CMK (cell line): ENCODE measurements at regions not wholly inside any gene's neighbourhood (a gene's known extent, or its start where the extent isn't known, plus 50 kb on each side); places are given as distances from the start of the nearest gene placed in this dataset.
"Not testable (repeated sequence)": the region's sequence is repeated elsewhere in the genome, so short reads cannot be mapped to it uniquely, and the experiment has no call there.

Experiments
- DNase-seq: peaks from one replicate; pipeline ENCODE4 v3.0.0-alpha.2; 2010; ENCODE audit warnings: low read depth

- DNase-seq, result not testable (repeated sequence)
These were observed 114.3 kb upstream of the PALM2AKAP2 start for GRCh38 chr9:109665736-109666135.

DNA sequence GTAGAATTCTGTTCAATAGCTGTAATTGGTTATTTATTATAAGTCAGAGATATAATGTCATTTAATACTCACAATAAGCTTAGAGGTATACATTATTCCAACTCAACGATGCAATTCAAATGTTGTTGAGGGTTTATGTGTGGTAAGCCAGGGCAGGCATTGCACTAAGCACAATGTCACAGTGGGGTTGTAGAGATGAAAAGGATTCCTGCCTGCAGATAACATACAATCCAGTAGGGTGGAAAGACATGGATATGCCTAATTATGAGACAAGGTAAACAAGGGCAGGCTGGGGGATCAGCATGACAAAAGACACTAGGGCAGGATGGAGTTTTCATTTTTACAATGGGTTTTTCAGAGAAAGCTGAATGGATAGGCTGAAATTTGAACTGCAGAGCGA, 98.7 kb upstream of the PALM2AKAP2 start:
- no peak for DNase-seq

DNA sequence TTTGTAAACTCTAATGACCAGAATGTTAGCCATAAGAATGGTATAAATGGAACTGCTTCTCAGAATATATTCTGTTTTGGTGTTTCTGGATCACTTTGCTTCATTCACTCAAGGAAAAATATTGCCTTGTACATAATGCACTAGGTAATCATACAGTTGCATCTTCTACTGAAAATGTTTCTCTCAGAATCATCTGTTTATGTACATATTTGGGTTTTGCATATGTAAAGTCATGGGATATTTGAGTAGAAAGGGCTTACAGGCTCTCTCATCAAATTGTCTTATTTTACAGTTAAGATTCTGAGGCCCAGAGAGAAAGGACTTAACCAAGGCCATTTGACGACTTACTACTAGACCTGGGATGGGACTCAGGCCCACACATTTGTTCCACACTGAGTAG, 97.8 kb upstream of the PALM2AKAP2 start:
- no peak for DNase-seq

GRCh38 chr9:109683521-109683920, 96.5 kb upstream of the PALM2AKAP2 start:
- DNase-seq, result no peak

- DNase-seq, result no peak
These were observed 90.3 kb upstream of the PALM2AKAP2 start for GRCh38 chr9:109689701-109690100.

- no peak for DNase-seq
These were observed 81.0 kb upstream of the PALM2AKAP2 start for GRCh38 chr9:109699019-109699418.

GRCh38 chr9:109704546-109704945, 75.5 kb upstream of the PALM2AKAP2 start:
- DNase-seq, result no peak

DNA sequence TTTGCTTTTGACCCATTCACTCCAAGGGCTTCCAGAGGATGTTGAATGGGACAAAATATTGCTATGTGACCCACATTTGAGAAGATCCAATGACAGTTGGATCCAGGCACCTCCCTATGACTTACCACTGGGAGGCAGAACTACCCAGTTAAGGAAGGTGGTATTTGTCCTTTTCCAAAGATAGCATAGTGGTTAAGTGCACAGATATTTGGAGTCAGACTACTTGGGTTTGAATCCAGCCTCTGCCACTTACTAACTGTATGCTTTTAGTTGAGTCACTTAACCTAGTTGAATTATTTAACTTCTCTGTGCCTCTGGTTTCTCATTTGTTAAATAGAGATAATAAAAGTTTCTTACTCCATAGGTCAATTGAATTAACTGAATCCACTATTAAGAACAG, 74.5 kb upstream of the PALM2AKAP2 start:
- no peak for DNase-seq

DNA sequence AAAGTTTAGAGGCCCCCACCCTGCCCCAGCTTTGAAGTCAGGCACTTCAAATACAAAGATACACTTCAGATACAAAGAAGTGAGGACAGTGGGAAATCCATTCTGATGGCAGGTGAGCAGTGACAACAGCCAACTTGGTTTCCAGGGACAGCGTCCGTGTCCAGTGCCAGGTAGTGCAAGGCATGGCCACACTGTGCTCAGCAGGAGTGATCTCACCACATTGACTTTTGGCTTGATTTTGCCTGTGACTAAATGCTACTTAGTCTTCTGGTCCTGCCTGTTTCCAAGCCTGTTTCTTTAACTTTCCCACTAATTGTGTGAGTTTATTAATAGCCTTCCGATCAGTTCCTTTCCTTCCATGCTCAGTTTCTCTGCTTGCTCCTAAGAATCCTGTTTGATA, 72.6 kb upstream of the PALM2AKAP2 start:
- DNase-seq, result no peak

DNA sequence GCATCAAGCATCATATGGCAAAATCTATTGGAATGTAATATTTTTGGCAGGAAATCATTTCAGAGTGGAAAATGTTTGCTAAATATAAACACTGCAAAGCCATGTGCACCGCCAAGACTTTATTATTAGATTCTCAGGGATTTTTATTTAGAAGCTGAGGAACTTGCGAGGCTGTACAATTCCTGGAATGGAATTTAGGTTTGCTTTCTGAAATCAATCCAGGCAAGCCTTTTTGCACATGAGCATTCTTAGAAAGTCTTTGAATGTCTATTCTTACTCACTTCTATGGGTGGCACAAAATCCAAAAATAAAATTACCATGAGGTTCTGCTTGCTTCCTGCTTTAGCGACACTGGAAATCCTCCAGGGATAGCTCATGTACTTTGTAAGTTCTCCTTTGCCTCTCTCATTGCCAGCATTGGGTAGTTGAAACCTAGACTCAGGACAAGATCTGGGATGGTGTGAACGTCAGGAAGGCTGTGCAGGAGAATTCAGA, 71.5 kb upstream of the PALM2AKAP2 start:
- no peak for DNase-seq

GRCh38 chr9:109709866-109710265, 70.1 kb upstream of the PALM2AKAP2 start:
- no peak for DNase-seq

DNA sequence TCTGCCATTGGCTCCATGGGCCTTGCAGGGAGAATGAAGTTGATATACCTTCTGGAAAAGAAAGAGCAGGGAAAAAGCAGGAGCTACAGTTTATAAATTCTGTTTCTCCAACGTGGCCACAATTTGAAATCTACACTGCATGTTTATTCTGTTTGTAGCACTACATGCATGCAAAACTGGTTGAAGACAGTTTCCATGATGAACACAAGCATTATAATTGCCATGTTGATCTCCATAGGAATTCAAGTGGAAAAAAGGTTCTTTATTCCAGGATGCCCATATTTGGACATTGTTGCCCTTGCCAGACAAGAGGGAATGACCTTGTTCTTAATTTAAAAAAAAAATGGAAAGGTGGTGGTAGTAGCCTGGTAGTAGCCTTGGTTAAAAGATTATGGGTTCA, 69.2 kb upstream of the PALM2AKAP2 start:
- no peak for DNase-seq

DNA sequence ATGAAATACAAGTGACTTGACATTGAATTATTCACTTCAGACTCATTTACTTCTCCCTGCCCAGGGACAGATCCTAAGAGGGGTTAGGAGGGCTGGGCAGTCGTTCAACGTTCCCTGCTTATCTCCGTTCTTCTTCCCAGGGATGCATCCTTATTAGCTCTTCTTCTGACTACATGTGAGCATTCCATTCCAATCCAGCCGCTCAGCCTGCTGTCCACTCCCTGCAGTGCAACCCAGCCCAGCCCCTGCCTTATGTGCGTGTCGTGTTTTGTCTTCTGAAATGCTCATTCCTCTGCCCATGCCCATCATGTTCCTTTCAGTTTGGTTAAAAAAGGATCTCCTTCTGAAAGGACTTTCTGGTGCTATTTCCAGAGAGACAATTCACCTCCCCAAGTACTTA, 64.7 kb upstream of the PALM2AKAP2 start:
- no peak for DNase-seq

GRCh38 chr9:109716631-109717030, 63.4 kb upstream of the PALM2AKAP2 start:
- DNase-seq, result no peak

DNA sequence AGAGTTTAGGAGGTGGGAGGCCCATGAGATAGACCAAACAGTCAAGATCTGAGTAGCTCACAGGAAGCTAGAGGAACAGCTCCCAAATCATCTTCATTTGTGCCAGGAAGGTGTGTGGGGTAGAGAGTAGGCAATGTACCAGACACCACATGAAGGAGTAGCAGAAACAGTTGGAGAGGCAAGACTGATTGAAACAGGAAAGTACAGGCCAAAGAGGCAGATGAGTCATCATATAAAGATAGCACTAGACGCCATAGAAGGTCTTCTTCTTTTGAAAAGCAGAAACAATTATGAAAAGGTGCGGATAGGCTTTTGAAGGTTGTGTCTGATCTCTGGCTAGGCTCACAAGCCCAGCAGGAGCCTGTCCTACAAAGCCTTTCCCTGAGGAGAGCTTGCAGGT, 62.7 kb upstream of the PALM2AKAP2 start:
- DNase-seq, result no peak

DNA sequence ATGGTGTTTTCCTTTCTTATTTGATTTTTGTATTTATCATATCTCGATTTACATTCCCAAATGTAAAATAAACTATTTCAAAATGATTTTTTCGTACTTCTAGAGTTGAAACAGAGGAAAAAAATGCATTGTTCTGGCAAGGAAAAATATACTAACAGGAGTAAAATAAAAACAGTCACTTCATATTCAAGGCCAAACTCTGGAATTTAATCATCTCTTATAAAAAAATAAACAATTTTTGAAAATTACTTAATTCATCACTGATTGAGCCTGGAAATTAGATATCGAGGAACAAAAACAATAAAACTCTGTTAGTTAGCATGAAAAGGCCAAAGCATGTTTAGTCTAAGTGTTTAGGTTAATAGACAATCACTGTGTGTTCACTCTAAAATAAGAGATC, 61.1 kb upstream of the PALM2AKAP2 start:
- DNase-seq, result no peak

DNA sequence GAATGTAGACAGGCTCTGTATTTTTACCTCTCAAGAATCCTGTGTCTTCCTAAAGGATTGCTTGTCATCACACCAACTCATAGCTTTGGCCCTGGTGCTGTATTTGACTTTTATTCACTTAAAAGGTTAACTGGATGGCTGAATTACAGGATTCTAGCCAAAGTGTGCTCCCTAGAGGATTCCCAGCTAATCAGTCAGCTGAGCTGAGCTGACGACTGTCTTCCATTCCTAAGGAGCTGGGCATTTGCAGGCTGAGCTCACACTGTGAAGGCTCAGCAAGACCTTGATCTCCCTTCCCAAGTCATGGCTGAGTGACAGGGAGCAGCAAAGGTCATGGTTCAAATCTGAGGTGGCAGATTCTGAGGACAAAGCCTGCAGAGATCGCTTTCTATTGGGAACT, 59.0 kb upstream of the PALM2AKAP2 start:
- DNase-seq, result no peak

- no peak for DNase-seq
These were observed 58.0 kb upstream of the PALM2AKAP2 start for GRCh38 chr9:109722007-109722406.

GRCh38 chr9:109723781-109724180, 56.2 kb upstream of the PALM2AKAP2 start:
- no peak for DNase-seq

- DNase-seq, result no peak
These were observed 54.5 kb upstream of the PALM2AKAP2 start for GRCh38 chr9:109725460-109725859.

DNA sequence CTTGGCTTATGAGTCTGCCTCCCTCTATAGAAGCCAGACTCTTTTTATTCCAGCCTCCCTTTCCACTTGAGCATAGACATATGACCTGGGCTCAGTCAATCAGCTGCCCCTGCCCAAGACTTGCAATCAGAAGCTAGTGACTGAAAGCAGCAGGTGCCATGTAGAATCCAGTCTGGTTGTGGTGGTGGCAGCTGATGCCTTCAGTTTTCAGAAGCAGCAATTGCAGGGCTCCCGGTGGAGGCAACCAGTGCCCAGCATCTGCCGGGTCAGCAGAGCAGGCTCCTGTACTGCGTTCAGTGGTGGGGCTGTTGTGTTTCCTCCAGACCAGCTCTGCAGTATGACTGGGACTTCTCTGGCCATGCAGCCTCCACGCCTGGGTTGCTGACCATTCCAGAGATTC, 53.9 kb upstream of the PALM2AKAP2 start:
- DNase-seq, result no peak

- DNase-seq, result no peak
These were observed 51.2 kb upstream of the PALM2AKAP2 start for GRCh38 chr9:109728686-109729300.

- DNase-seq, result no peak
These were observed 50.5 kb upstream of the PALM2AKAP2 start for GRCh38 chr9:109729513-109729912.
